NOMO-1 treated with dmso at 0.1 percent for 144 hours (cell line): ENCODE measurements at regions not wholly inside any gene's neighbourhood (a gene's known extent, or its start where the extent isn't known, plus 50 kb on each side); places are given as distances from the start of the nearest gene placed in this dataset.

ENCODE experiments used
- DNase-seq: peaks from one replicate; lab custom pipeline; 2025; ENCODE audit not compliant: unreplicated experiment; lab: John Stamatoyannopoulos, UW

- DNase-seq: no peak
These were observed 138.4 kb upstream of the ZNF462 start for GRCh38 chr9:106724566-106724965.

GRCh38 chr9:106726070-106726815, 136.7 kb upstream of the ZNF462 start:
- DNase-seq: no peak

GRCh38 chr9:106727969-106728368, 135.0 kb upstream of the ZNF462 start:
- DNase-seq: no peak

- no peak for DNase-seq
These were observed 134.1 kb upstream of the ZNF462 start for GRCh38 chr9:106728860-106729259.

DNA sequence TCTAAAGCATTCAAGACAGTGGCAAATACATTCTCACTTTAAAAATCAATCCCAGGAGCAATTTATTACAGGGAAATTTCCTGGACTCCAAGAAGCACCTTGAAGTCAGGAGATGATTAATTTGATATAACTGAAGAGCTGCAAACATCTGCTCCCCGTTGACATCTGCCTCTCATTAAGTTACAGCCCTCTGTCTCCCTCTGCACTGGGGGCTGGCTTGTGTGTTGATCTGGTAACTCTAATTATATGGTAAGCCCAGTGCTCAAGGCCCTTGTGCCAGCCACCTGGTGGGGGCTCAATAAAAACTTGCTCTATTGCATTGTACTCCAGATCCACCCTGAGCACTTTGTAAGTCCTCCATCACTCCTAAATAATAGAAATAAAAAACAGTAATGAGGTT, 131.1 kb upstream of the ZNF462 start:
- DNase-seq: no peak

GRCh38 chr9:106733828-106734380, 129.1 kb upstream of the ZNF462 start:
- DNase-seq: no peak

GRCh38 chr9:106737516-106737915, 125.5 kb upstream of the ZNF462 start:
- DNase-seq: no peak

GRCh38 chr9:106738109-106738508, 124.9 kb upstream of the ZNF462 start:
- no peak for DNase-seq

DNA sequence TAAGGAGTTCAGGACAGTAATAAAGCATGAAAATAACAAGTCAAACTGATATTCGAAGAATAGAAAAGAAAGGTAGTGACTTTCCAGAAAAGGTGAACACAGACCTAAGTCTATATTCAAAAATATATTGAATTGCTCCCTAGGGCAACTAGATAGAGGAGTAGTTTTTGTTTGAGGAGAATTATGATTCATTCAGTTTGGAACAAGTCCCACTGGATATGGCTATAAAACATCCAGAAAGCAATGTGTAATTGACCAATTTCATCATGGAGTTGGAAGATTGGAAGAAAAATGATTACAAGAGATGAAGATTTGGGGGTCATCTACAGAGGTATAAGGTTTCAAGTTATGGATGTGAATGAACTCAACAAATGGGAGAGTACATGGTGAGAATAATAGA, 117.5 kb upstream of the ZNF462 start:
- no peak for DNase-seq

GRCh38 chr9:106745876-106746275, 117.1 kb upstream of the ZNF462 start:
- no peak for DNase-seq

- no peak for DNase-seq
These were observed 111.3 kb upstream of the ZNF462 start for GRCh38 chr9:106751681-106752080.

DNA sequence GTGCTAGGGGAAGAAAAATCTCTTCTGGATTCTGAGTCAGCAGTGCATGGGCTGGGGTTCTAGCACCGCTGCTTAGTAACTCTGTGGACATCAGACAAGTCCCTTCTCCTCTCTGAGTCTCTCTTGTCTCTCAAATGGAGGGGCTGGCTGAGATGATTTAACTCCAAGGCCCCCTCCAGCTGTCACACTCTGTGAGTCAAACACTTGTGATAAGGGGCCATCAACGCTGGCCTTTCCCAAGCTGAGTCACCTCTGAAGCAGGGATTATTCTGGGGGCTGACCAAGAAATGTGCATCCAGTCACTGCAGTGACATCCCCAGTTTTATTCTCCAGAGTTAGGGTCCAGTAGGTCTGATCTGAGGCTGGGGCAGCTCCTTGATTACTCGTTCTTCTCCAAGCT, 110.4 kb upstream of the ZNF462 start:
- DNase-seq: no peak

DNA sequence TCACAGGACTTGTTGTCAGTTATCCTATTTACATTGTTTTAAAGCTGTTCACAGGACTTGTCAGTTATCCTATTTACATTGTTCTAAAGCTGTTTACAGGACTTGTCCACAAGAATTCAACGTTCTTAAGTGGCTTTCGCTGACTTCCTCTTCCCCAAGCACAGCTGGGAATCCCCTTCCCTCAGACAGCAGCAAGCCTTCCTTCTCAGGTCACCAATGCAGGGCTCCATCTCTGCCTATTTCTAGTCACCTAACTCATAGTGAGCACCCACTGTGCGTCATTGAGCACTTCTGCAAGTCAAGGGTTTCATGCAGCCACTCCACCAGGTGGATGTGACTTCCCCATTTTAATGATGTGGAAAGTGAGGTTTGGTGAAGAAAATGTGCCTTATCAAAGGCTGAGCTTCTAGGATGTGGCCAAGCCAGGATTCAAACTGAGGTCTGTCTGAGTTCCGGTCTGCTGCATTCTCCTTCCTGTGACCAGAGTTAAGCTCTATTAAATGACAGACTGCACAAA, 109.8 kb upstream of the ZNF462 start:
- no peak for DNase-seq

- no peak for DNase-seq
These were observed 107.2 kb upstream of the ZNF462 start for GRCh38 chr9:106755736-106756135.

DNA sequence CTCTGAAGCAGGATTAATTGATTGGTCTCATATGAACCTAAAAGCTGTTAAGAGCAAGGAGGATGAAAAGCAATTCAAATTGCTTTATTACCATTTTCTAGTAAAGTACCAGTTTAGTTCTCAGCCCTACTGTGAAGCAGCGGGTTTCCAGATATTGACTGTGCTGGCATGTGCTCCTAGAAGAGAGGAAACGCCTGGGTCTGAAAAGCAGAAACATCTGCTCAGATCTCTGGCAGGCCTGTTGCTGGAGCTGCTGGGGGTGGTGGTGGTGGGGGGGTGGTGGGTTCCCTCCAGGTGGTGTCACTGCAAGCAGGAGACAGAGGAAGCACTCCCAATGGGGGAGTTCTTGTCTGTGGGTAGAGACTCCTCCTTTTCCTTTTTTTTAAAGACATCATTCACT, 105.5 kb upstream of the ZNF462 start:
- no peak for DNase-seq

GRCh38 chr9:106758911-106759310, 104.1 kb upstream of the ZNF462 start:
- no peak for DNase-seq

- DNase-seq: no peak
These were observed 101.5 kb upstream of the ZNF462 start for GRCh38 chr9:106761493-106761892.

- no peak for DNase-seq
These were observed 96.3 kb upstream of the ZNF462 start for GRCh38 chr9:106766616-106767015.

DNA sequence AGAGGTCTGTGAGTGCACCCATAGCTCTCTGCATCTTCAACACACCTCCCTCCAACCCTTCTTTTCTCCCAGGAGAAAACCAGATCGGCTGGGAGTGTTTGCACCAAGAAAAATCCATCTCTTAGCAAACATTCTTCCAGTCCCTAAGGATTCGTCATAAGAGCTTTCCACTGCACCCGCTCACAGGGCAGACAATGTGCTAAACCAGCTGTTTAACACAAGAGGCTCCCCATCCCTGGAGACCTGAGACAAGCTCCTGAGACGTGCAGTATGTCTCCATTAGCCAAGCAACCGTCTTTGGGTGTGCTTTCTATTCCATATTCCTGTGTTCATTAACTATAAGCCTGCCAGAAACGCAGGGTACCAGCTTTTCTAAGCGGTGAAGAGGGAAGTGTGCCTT, 93.6 kb upstream of the ZNF462 start:
- no peak for DNase-seq

DNA sequence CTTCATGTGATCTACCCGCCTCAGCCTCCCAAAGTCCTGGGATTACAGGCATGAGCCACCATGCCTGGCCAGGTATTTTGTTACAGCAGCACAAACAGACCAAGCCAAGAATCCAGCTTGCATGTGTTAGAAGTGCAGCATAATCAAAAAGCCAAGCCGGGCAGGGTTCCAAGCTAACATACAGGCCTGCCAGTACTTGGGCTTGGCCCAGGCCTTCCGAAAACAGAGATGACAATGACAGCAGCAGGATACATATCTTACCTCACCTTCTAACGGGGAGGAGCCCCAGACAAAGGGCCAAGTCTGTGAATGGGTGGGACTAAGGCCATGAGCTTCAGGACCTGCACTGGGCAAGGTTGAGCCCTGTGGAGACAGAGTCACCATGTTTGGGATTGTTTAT, 91.4 kb upstream of the ZNF462 start:
- no peak for DNase-seq

GRCh38 chr9:106772523-106773290, 90.3 kb upstream of the ZNF462 start:
- DNase-seq: no peak

- DNase-seq: no peak
These were observed 89.2 kb upstream of the ZNF462 start for GRCh38 chr9:106773750-106774149.
